DOHH2 (cell line): ENCODE measurements at regions not wholly inside any gene's neighbourhood (a gene's known extent, or its start where the extent isn't known, plus 50 kb on each side); places are given as distances from the start of the nearest gene placed in this dataset.
"Not testable (repeated sequence)": the region's sequence is repeated elsewhere in the genome, so short reads cannot be mapped to it uniquely, and the experiment has no call there.

Experiments
- H3F3A ChIP-seq: fragments of 200-600 bp; sonication (generic), shearing (Covaris generic); 2 replicates; pipeline ENCODE4 v1.6.0; 2016; ENCODE audit warnings: antibody characterized with exemption, mild to moderate bottlenecking; ENCODE audit not compliant: control insufficient read depth, insufficient read depth
- H3K27ac ChIP-seq: fragments of 200-600 bp; sonication (generic); 2 replicates; pipeline ENCODE4 v1.5.1; 2014; ENCODE audit warnings: low read depth, mild to moderate bottlenecking, low read length, moderate library complexity
- H3K27me3 ChIP-seq: fragments of 200-600 bp; sonication (generic); 2 replicates; pipeline ENCODE4 v1.6.1; 2014; ENCODE audit warnings: mild to moderate bottlenecking, low read length, mixed read lengths; ENCODE audit not compliant: control insufficient read depth
- H3K36me3 ChIP-seq: fragments of 200-600 bp; sonication (generic); 2 replicates; pipeline ENCODE4 v1.6.1; 2014; ENCODE audit warnings: mild to moderate bottlenecking, low read length, moderate library complexity, mixed read lengths; ENCODE audit not compliant: control insufficient read depth
- H3K4me1 ChIP-seq: fragments of 200-600 bp; sonication (generic); 2 replicates; pipeline ENCODE4 v1.6.1; 2014; ENCODE audit warnings: mild to moderate bottlenecking, low read length, mixed read lengths; ENCODE audit not compliant: control insufficient read depth
- H3K4me2 ChIP-seq: fragments of 200-600 bp; sonication (generic); 2 replicates; pipeline ENCODE4 v1.6.0; 2014; ENCODE audit warnings: mild to moderate bottlenecking, low read length, moderate library complexity
- H3K4me3 ChIP-seq: fragments of 200-600 bp; sonication (generic); 2 replicates; pipeline ENCODE4 v1.5.1; 2014; ENCODE audit warnings: mild to moderate bottlenecking, low read length, mixed read lengths
- H3K79me2 ChIP-seq: fragments of 200-600 bp; sonication (generic); 2 replicates; pipeline ENCODE4 v1.6.1; 2014; ENCODE audit warnings: mild to moderate bottlenecking, low read length, mixed read lengths; ENCODE audit not compliant: control insufficient read depth
- H3K9me2 ChIP-seq: fragments of 200-600 bp; sonication (generic); replicated peaks from 2 replicates; pipeline ENCODE4 v1.6.1; 2014; ENCODE audit warnings: mild to moderate bottlenecking, low read length, mixed read lengths; ENCODE audit not compliant: control insufficient read depth
- H3K9me3 ChIP-seq: fragments of 200-600 bp; sonication (generic); 2 replicates; pipeline ENCODE4 v1.6.1; 2014; ENCODE audit warnings: antibody characterized with exemption, low read length, mixed read lengths; ENCODE audit not compliant: control insufficient read depth, insufficient read depth
- H4K20me1 ChIP-seq: fragments of 200-600 bp; sonication (generic); 2 replicates; pipeline ENCODE4 v1.6.0; 2014; ENCODE audit warnings: low read depth, mild to moderate bottlenecking, antibody characterized with exemption, low read length, moderate library complexity; ENCODE audit not compliant: control insufficient read depth, insufficient read depth
- EZH2phosphoT487 ChIP-seq: fragments of 200-600 bp; sonication (generic); IDR thresholded peaks from 2 replicates; pipeline ENCODE4 v1.6.1; 2017; ENCODE audit warnings: borderline replicate concordance, mild to moderate bottlenecking, antibody characterized with exemption, low read length, moderate library complexity, mixed read lengths
- TF ChIP-seq, protein P1 (sequence below): fragments of 200-600 bp; sonication (generic); IDR thresholded peaks from one replicate; pipeline ENCODE4 v1.5.1; 2014; ENCODE audit warnings: antibody characterized with exemption, mild to moderate bottlenecking, low read depth, low read length; ENCODE audit not compliant: poor library complexity, severe bottlenecking

GRCh38 chr17:21613071-21613429 is 79.3 kb upstream of the KCNJ18 start:
- no peaks in the 10 kb centered on the region for H3K79me2 ChIP-seq
- no peaks in the 10 kb centered on the region for H3K36me3 ChIP-seq
- no peaks in the 10 kb centered on the region for H3F3A ChIP-seq
- H3K4me2 ChIP-seq = no peak overlapping the region
- no peaks in the 10 kb centered on the region for H4K20me1 ChIP-seq
- H3K4me1 ChIP-seq = no peaks in the 10 kb centered on the region
- H3K9me2 ChIP-seq = no peaks in the 10 kb centered on the region
- no peaks in the 10 kb centered on the region; the same call in 1 of the 2 replicates for H3K9me3 ChIP-seq
- TF ChIP-seq, protein P1, sequence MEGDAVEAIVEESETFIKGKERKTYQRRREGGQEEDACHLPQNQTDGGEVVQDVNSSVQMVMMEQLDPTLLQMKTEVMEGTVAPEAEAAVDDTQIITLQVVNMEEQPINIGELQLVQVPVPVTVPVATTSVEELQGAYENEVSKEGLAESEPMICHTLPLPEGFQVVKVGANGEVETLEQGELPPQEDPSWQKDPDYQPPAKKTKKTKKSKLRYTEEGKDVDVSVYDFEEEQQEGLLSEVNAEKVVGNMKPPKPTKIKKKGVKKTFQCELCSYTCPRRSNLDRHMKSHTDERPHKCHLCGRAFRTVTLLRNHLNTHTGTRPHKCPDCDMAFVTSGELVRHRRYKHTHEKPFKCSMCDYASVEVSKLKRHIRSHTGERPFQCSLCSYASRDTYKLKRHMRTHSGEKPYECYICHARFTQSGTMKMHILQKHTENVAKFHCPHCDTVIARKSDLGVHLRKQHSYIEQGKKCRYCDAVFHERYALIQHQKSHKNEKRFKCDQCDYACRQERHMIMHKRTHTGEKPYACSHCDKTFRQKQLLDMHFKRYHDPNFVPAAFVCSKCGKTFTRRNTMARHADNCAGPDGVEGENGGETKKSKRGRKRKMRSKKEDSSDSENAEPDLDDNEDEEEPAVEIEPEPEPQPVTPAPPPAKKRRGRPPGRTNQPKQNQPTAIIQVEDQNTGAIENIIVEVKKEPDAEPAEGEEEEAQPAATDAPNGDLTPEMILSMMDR = no peak
- TF ChIP-seq EZH2phosphoT487 = no peak
- H3K27ac ChIP-seq = no peak overlapping the region
- H3K27me3 ChIP-seq = no peaks in the 10 kb centered on the region
- no peak overlapping the region for H3K4me3 ChIP-seq

GRCh38 chr17:21626987-21627386 is 65.3 kb upstream of the KCNJ18 start:
- not testable (repeated sequence) for H4K20me1 ChIP-seq, H3K79me2 ChIP-seq, H3K4me2 ChIP-seq, H3K27ac ChIP-seq, H3K9me3 ChIP-seq, H3K4me1 ChIP-seq, H3K27me3 ChIP-seq, H3F3A ChIP-seq, H3K36me3 ChIP-seq, H3K9me2 ChIP-seq, H3K4me3 ChIP-seq
